Panc1 (cell line): ENCODE measurements at regions not wholly inside any gene's neighbourhood (a gene's known extent, or its start where the extent isn't known, plus 50 kb on each side); places are given as distances from the start of the nearest gene placed in this dataset.

Experiments
- ATAC-seq: fragments of 200-7000 bp; cut with Tn5 transposase; 2 replicates; pipeline ENCODE4 v1.9.1; 2020; ENCODE audit warnings: mild to moderate bottlenecking, moderate library complexity
- BruUV-seq: library from RNA; stranded (reverse); fragments of 400-500 nt; replicated peaks from 2 replicates; lab custom pipeline; 2021; lab: Mats Ljungman, UMichigan
- CTCF ChIA-PET: fragments of 300-600 bp; sonication (Branson Sonifier 250); formaldehyde crosslinking; loops from one replicate; lab custom pipeline; 2022; ENCODE audit warnings: antibody characterized with exemption; lab: Charles Lee
- POLR2A ChIA-PET: fragments of 300-600 bp; sonication (Branson Sonifier 250); formaldehyde crosslinking; loops from one replicate; lab custom pipeline; 2022; ENCODE audit warnings: antibody characterized with exemption; lab: Charles Lee
- DNase-seq: peaks from one replicate; pipeline ENCODE4 v3.0.0-alpha.2; 2010; ENCODE audit warnings: low read depth, low spot score
- H3K27ac ChIP-seq: 2 replicates; pipeline ENCODE4 v1.5.1; 2011; ENCODE audit warnings: mild to moderate bottlenecking, low read length, inconsistent platforms
- H3K27me3 ChIP-seq: fragments of 200-500 bp; sonication (Bioruptor generic); 2 replicates; pipeline ENCODE4 v1.6.0; 2014; ENCODE audit warnings: low read length, inconsistent platforms; ENCODE audit not compliant: control insufficient read depth, insufficient read depth
- H3K36me3 ChIP-seq: fragments of 200-500 bp; sonication (Bioruptor generic); 2 replicates; pipeline ENCODE4 v1.5.1; 2014; ENCODE audit warnings: inconsistent platforms, mild to moderate bottlenecking, low read length, moderate library complexity; ENCODE audit not compliant: control insufficient read depth, insufficient read depth
- H3K4me1 ChIP-seq: 2 replicates; pipeline ENCODE4 v1.5.1; 2011; ENCODE audit warnings: inconsistent platforms, mild to moderate bottlenecking, low read length, moderate library complexity; ENCODE audit not compliant: control insufficient read depth, insufficient read depth
- H3K4me3 ChIP-seq, 2 experiments: 2 replicates each; pipeline ENCODE4 v1.5.1; 2011 to 2012; ENCODE audit warnings: low read depth in 2 of 2, low read length in 2 of 2, mild to moderate bottlenecking in 2 of 2, inconsistent platforms in 1 of 2, moderate library complexity in 1 of 2
- H3K9me3 ChIP-seq: fragments of 200-500 bp; sonication (Bioruptor generic); 2 replicates; pipeline ENCODE4 v1.5.1; 2014; ENCODE audit warnings: low read depth, mild to moderate bottlenecking, inconsistent platforms, low read length, moderate library complexity; ENCODE audit not compliant: control insufficient read depth, insufficient read depth
- CTCF ChIP-seq: fragments of 450-650 bp; IDR thresholded peaks from 2 replicates; pipeline ENCODE4 v1.5.1; 2017; ENCODE audit warnings: mild to moderate bottlenecking
- POLR2AphosphoS5 ChIP-seq: IDR thresholded peaks from 2 replicates; pipeline ENCODE4 v1.6.1; 2012; ENCODE audit warnings: mild to moderate bottlenecking, low read depth, low read length, moderate library complexity
- REST ChIP-seq, 2 experiments: IDR thresholded peaks; 2 replicates each; pipeline ENCODE4 v1.6.1; 2011 to 2012; ENCODE audit warnings: low read depth in 2 of 2, control low read depth in 1 of 2, low read length in 1 of 2, mild to moderate bottlenecking in 1 of 2, moderate library complexity in 1 of 2; ENCODE audit not compliant: insufficient read depth in 1 of 2
- SIN3A ChIP-seq: IDR thresholded peaks from 2 replicates; pipeline ENCODE4 v1.6.1; 2012; ENCODE audit warnings: low read depth, mild to moderate bottlenecking, low read length, moderate library complexity, borderline replicate concordance; ENCODE audit not compliant: insufficient read depth
- TCF7L2 ChIP-seq: IDR thresholded peaks from 2 replicates; pipeline ENCODE4 v1.6.1; 2011; ENCODE audit warnings: mild to moderate bottlenecking, low read depth, low read length, inconsistent platforms
- in situ Hi-C: cut with HindIII; loops from 2 replicates; pipeline ENCODE4 v1.10.0; 2016; ENCODE audit warnings: low sequenced_read_pairs, low pct_unique_long_range_greater_than_20kb
- intact Hi-C: fragments of 100-400 bp; cut with micrococcal nuclease; formaldehyde crosslinking; loops from one replicate; pipeline ENCODE4 v1.10.0; 2022; ENCODE audit not compliant: unreplicated experiment

- ChIA-PET POLR2A (no interaction called here), CTCF (interaction anchor here (0.6 kb wide), 1 partner anchor 79 kb away, joined by 10 read pairs; no protein-coding TSS in a partner anchor)
- intact Hi-C loops = no loop called here
- H3K4me1 ChIP-seq = no peaks in the 10 kb centered on the region
- H3K4me3 ChIP-seq = no peak overlapping the region
- H3K27me3 ChIP-seq = 0 out of 2 replicates have a peak, but pooled peaks cover 4% of the 10 kb centered on the region
- in situ Hi-C loops = no loop called here
- no peak for DNase-seq
- no peaks in the 10 kb centered on the region for H3K9me3 ChIP-seq
- H3K27ac ChIP-seq = no peak overlapping the region
- no TSS peak for BruUV-seq
- TF ChIP-seq CTCF (no peak), TCF7L2 (no peak), POLR2AphosphoS5 (no peak), SIN3A (no peak), REST (IDR thresholded peaks at IDR 0.05; ENCODE audit: insufficient read depth in 1 of 2, low read depth in 2 of 2, low read length in 1 of 2) (no peak)
- ATAC-seq = no peak
- no peaks in the 10 kb centered on the region for H3K36me3 ChIP-seq
Measured at GRCh38 chr14:97218274-97218673, 421.1 kb downstream of the VRK1 start.

GRCh38 chr14:97218691-97219430 lies 421.7 kb downstream of the VRK1 start:
- no peak overlapping the region for H3K4me3 ChIP-seq
- CTCF ChIA-PET = no interaction called here
- no peak for ATAC-seq

More at GRCh38 chr14:97218691-97219430, 421.7 kb downstream of the VRK1 start:
- intact Hi-C loops (no loop called here), in situ Hi-C loops (no loop called here)
- no TSS peak for BruUV-seq
- Histone ChIP-seq H3K9me3 (no peaks in the 10 kb centered on the region), H3K27ac (no peak overlapping the region), H3K27me3 (0 out of 2 replicates have a peak, but pooled peaks cover 4% of the 10 kb centered on the region), H3K4me1 (no peaks in the 10 kb centered on the region), H3K36me3 (no peaks in the 10 kb centered on the region)
- no peak for TF ChIP-seq SIN3A
- TF ChIP-seq REST (IDR thresholded peaks at IDR 0.05; ENCODE audit: insufficient read depth in 1 of 2, low read depth in 2 of 2, low read length in 1 of 2) = no peak
- no peak for TF ChIP-seq POLR2AphosphoS5
- TF ChIP-seq CTCF = no peak
- no peak for TF ChIP-seq TCF7L2
- POLR2A ChIA-PET = no interaction called here
- DNase-seq = no peak
